Neural progenitor cell (in vitro differentiated cells): ENCODE measurements at regions not wholly inside any gene's neighbourhood (a gene's known extent, or its start where the extent isn't known, plus 50 kb on each side); places are given as distances from the start of the nearest gene placed in this dataset.

Experiments
- EZH2 ChIP-seq: fragments of 200-600 bp; sonication (generic); IDR thresholded peaks from 2 replicates; pipeline ENCODE4 v1.6.1; 2017; ENCODE audit warnings: antibody characterized with exemption, mild to moderate bottlenecking, moderate library complexity
- TF ChIP-seq, protein P1 (sequence below): fragments of 200-600 bp; sonication (generic); IDR thresholded peaks from 2 replicates; pipeline ENCODE4 v1.5.1; 2017; ENCODE audit warnings: antibody characterized with exemption, mild to moderate bottlenecking

DNA sequence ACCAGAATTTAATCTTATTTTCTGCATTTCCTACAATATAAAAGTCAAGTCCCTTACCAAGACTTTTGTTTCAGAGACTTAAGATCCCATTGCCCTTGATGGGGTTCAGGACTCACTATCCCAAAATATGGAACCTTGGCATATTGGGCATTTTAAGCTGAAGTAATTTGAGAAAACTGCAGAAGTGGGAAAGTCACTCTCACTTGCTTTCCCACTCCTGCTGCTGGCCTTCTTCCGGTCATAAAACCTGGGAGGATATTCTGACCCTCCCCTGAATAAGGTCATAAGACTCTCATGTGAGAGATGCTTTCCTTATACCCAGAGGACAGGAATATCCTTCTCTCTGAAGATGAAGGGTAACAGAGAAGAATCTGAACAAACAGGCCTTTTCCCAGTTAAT, 92.8 kb upstream of the IFNGR1 start:
- TF ChIP-seq, protein P1, sequence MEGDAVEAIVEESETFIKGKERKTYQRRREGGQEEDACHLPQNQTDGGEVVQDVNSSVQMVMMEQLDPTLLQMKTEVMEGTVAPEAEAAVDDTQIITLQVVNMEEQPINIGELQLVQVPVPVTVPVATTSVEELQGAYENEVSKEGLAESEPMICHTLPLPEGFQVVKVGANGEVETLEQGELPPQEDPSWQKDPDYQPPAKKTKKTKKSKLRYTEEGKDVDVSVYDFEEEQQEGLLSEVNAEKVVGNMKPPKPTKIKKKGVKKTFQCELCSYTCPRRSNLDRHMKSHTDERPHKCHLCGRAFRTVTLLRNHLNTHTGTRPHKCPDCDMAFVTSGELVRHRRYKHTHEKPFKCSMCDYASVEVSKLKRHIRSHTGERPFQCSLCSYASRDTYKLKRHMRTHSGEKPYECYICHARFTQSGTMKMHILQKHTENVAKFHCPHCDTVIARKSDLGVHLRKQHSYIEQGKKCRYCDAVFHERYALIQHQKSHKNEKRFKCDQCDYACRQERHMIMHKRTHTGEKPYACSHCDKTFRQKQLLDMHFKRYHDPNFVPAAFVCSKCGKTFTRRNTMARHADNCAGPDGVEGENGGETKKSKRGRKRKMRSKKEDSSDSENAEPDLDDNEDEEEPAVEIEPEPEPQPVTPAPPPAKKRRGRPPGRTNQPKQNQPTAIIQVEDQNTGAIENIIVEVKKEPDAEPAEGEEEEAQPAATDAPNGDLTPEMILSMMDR: no peak
- TF ChIP-seq EZH2: no peak
